Kidney (tissue), 13 donors: ENCODE measurements at regions not wholly inside any gene's neighbourhood (a gene's known extent, or its start where the extent isn't known, plus 50 kb on each side); places are given as distances from the start of the nearest gene placed in this dataset.
"Not testable (repeated sequence)": the region's sequence is repeated elsewhere in the genome, so short reads cannot be mapped to it uniquely, and the experiment has no call there.

ENCODE experiments used
- DNase-seq, 5 donors: peaks; one replicate each; pipeline ENCODE4 v3.0.0-alpha.2; 2013 to 2020
- FAIRE-seq: peaks from 2 replicates; lab custom pipeline; 2012; peaks lifted over from hg19 to GRCh38; lab: Jason Lieb, UNC
- H3K27ac ChIP-seq, 2 donors: one replicate each; pipeline ENCODE4 v1.7.0; 2013; ENCODE audit warnings: low read depth in 2 of 2, low read length in 2 of 2, inconsistent platforms in 1 of 2
- H3K27me3 ChIP-seq: one replicate; pipeline ENCODE4 v1.7.1; 2013; ENCODE audit warnings: low read length, inconsistent platforms; ENCODE audit not compliant: control insufficient read depth, insufficient read depth
- H3K36me3 ChIP-seq, 3 donors: one replicate each; pipeline versions ENCODE4 v1.7.0 to v1.7.1; 2013; ENCODE audit warnings: low read length in 3 of 3, control low read depth in 1 of 3, inconsistent platforms in 1 of 3; ENCODE audit not compliant: insufficient read depth in 3 of 3, control insufficient read depth in 2 of 3
- H3K4me1 ChIP-seq, 3 donors: one replicate each; pipeline versions ENCODE4 v1.7.0 to v1.7.1; 2013; ENCODE audit warnings: low read length in 3 of 3, inconsistent platforms in 1 of 3, low read depth in 1 of 3; ENCODE audit not compliant: control insufficient read depth in 2 of 3, insufficient read depth in 2 of 3
- H3K4me3 ChIP-seq, 3 donors: one replicate each; pipeline versions ENCODE4 v1.7.0 to v1.8.1; 2013; ENCODE audit warnings: low read length in 3 of 3, control low read depth in 1 of 3, inconsistent platforms in 1 of 3
- H3K9ac ChIP-seq, 3 donors: one replicate each; pipeline versions ENCODE4 v1.7.0 to v1.7.1; 2013; ENCODE audit warnings: low read length in 3 of 3, control low read depth in 1 of 3, inconsistent platforms in 1 of 3
- H3K9me3 ChIP-seq, 3 donors: one replicate each; pipeline versions ENCODE4 v1.7.0 to v1.7.1; 2013; ENCODE audit warnings: low read length in 3 of 3, control low read depth in 1 of 3, inconsistent platforms in 1 of 3; ENCODE audit not compliant: control insufficient read depth in 2 of 3, insufficient read depth in 1 of 3
- intact Hi-C: fragments of 100-400 bp; cut with DNase I; formaldehyde crosslinking; loops from one replicate; pipeline ENCODE4 v1.11.1; 2022
- TF ChIP-seq, protein P1 (sequence below): IDR thresholded peaks from 3 replicates; pipeline ENCODE4 v1.5.1; 2012; ENCODE audit warnings: mild to moderate bottlenecking, moderate library complexity, borderline replicate concordance; ENCODE audit not compliant: insufficient read depth; ENCODE audit errors: extremely low read depth
- donor health status: control.
- donor health status: control.
- donor health status: control.
- donor health status: control.
- donor health status: control.
- donor health status: DM: yes; HTN: yes; CAD: no.
- donor health status: Normal renal cell carcinoma (clear cell type).

DNA sequence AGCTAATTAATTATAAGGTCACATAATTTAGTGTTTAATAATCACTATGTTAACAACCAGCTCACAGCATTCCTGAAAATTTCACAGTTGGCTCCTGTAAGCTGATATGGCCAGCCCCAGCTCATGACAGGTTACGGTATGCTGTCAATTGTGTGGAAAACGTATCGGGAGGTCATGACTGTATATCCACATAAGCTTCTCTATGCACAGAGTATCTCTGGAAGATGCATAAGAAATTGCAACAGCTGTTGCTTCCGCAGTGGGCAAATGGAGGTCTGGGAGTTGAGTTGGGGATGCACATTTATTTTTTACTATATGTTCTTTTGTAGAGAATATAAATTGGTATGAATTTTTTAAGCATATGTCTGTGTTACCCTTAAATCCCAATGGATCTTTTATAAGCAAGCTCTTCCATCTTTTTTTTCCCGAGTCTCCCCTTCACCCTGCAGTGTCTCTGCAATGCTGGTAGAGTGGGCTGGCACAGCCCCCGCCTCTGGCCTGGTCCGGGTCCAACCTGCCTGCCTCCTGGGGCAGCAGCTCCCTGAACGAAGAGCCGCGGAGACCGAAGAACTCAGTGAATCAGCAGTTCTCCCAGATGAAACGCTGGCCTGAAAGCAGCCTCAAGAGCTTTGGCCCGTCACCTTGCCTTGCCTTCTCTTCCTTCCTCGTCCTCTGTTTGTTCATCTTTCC is 139.9 kb upstream of the CDYL start:
- intact Hi-C loops: no loop called here
- no peak for FAIRE-seq
- TF ChIP-seq, protein P1, sequence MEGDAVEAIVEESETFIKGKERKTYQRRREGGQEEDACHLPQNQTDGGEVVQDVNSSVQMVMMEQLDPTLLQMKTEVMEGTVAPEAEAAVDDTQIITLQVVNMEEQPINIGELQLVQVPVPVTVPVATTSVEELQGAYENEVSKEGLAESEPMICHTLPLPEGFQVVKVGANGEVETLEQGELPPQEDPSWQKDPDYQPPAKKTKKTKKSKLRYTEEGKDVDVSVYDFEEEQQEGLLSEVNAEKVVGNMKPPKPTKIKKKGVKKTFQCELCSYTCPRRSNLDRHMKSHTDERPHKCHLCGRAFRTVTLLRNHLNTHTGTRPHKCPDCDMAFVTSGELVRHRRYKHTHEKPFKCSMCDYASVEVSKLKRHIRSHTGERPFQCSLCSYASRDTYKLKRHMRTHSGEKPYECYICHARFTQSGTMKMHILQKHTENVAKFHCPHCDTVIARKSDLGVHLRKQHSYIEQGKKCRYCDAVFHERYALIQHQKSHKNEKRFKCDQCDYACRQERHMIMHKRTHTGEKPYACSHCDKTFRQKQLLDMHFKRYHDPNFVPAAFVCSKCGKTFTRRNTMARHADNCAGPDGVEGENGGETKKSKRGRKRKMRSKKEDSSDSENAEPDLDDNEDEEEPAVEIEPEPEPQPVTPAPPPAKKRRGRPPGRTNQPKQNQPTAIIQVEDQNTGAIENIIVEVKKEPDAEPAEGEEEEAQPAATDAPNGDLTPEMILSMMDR: no peak
- Histone ChIP-seq H3K9ac (no peak overlapping the region), H3K27ac (no peak overlapping the region), H3K27me3 (no peaks in the 10 kb centered on the region), H3K36me3 (no peaks in the 10 kb centered on the region), H3K4me3 (no peak overlapping the region), H3K9me3 (no peaks in the 10 kb centered on the region), H3K4me1 (no peaks in the 10 kb centered on the region)
- no peak for DNase-seq

DNA sequence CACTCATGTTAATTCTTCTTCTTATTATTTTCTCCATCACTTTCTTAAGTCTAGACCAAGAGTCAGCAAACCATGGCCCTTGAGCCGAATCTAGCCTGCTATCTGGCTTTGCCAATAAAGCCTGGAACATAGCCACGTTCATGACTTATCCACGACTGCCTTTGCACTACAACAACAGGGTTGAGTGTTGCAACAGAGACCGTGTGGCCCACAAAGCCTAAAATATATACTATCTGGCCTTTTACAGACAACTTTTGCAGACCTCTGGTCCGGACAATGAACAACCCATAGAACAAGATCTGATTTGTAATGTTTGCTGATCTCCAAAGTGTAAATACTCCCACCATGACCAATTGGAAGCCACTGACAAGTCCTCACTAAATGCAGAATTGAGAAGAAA is 140.5 kb upstream of the CDYL start:
- Histone ChIP-seq H3K27me3 (no peaks in the 10 kb centered on the region), H3K4me3 (no peak overlapping the region), H3K27ac (no peak overlapping the region), H3K36me3 (no peaks in the 10 kb centered on the region), H3K9me3 (peaks cover 0 to 4% (median under 1%) of the 10 kb centered on the region in 3 donors), H3K9ac (no peak overlapping the region), H3K4me1 (no peaks in the 10 kb centered on the region)
- DNase-seq (no peak), FAIRE-seq (no peak)
- intact Hi-C loops: no loop called here
- TF ChIP-seq, protein P1: no peak

DNA sequence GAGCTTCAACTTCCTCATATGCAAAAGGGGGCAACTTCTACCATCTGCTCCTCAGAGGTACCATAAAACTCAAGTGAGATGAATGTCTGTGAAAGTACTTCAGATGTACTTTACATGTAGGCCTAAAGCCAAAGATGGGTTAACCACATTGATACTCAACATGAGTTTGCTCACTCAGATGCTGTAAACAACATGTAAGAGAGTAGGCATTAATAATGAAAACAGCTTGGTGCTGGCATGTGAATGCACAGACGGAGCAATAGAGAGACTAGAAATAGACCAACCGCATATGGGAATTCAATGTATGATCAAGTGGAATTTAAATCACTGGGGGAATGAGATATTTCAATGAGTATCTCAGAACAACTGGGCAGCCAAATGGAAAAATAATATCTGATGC is 143.8 kb upstream of the CDYL start:
- intact Hi-C loops: no loop called here
- no peak overlapping the region for H3K27ac ChIP-seq
- H3K4me3 ChIP-seq: no peak overlapping the region
- DNase-seq (no peak), FAIRE-seq (no peak)
- TF ChIP-seq, protein P1: no peak
- no peak overlapping the region for H3K9ac ChIP-seq
- no peaks in the 10 kb centered on the region for H3K27me3 ChIP-seq
- H3K4me1 ChIP-seq: no peaks in the 10 kb centered on the region
- H3K36me3 ChIP-seq: no peaks in the 10 kb centered on the region
- H3K9me3 ChIP-seq: peaks cover 0 to 9% (median 4%) of the 10 kb centered on the region in 3 donors

DNA sequence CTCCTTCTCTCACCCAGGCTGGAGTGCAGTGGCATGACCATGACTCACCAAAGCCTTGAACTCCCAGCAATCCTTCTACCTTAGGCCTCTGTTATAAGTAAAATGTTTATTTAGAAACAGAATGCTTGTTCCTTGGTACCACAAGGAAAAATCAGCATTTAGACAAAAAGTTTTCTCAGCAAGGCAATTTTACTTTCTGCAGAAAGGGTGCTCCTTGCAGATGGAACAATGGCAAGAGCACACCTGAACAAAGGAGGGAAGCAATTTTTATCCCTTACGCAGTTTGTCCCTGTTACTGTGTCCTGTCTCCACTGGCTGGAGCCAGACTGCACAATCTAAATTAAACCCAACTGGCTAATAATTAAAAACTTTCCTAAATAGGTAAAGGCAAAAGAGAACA is 146.4 kb upstream of the CDYL start:
- H3K4me3 ChIP-seq, FAIRE-seq, H3K4me1 ChIP-seq, H3K36me3 ChIP-seq, DNase-seq, H3K9me3 ChIP-seq, H3K27me3 ChIP-seq, H3K9ac ChIP-seq, H3K27ac ChIP-seq, intact Hi-C loops: not testable (repeated sequence)
